ENCODE measurements at regions not wholly inside any gene's neighbourhood (a gene's known extent, or its start where the extent isn't known, plus 50 kb on each side); places are given as distances from the start of the nearest gene placed in this dataset.
A peak's percentile ranks its signal among the peaks of the same experiment; 100 is the strongest.

- no peak for DNase-seq (ENCODE audit: low read depth)
- TF ChIP-seq CTCF (conservative IDR thresholded peaks at IDR 0.05; ENCODE audit: low read depth, low read length): no peak
- H3K4me3 ChIP-seq (ENCODE audit: low read depth, low read length): no peak overlapping the region
Observed at GRCh38 chr15:97592778-97593177, 367.7 kb upstream of the ARRDC4 start.

- no peak for TF ChIP-seq CTCF (conservative IDR thresholded peaks at IDR 0.05; ENCODE audit: low read depth, low read length)
- no peak for DNase-seq (ENCODE audit: low read depth)
- no peak overlapping the region for H3K4me3 ChIP-seq (ENCODE audit: low read depth, low read length)
Observed at GRCh38 chr15:97597801-97598200, 362.7 kb upstream of the ARRDC4 start.

- no peak overlapping the region for H3K4me3 ChIP-seq (ENCODE audit: low read depth, low read length)
- TF ChIP-seq CTCF (conservative IDR thresholded peaks at IDR 0.05; ENCODE audit: low read depth, low read length): no peak
- peak; percentile 0 for DNase-seq (ENCODE audit: low read depth)
Observed at GRCh38 chr15:97598353-97598798, 362.1 kb upstream of the ARRDC4 start.

- DNase-seq (ENCODE audit: low read depth): no peak
- TF ChIP-seq CTCF (conservative IDR thresholded peaks at IDR 0.05; ENCODE audit: low read depth, low read length): no peak
- H3K4me3 ChIP-seq (ENCODE audit: low read depth, low read length): no peak overlapping the region
Observed at GRCh38 chr15:97600190-97600589, 360.3 kb upstream of the ARRDC4 start.

- DNase-seq (ENCODE audit: low read depth): no peak
- no peak overlapping the region for H3K4me3 ChIP-seq (ENCODE audit: low read depth, low read length)
- TF ChIP-seq CTCF (conservative IDR thresholded peaks at IDR 0.05; ENCODE audit: low read depth, low read length): no peak
Observed at GRCh38 chr15:97604677-97605076, 355.8 kb upstream of the ARRDC4 start.

GRCh38 chr15:97615114-97615513 lies 345.4 kb upstream of the ARRDC4 start:
- no peak overlapping the region for H3K4me3 ChIP-seq (ENCODE audit: low read depth, low read length)
- TF ChIP-seq CTCF (conservative IDR thresholded peaks at IDR 0.05; ENCODE audit: low read depth, low read length): no peak
- no peak for DNase-seq (ENCODE audit: low read depth)

GRCh38 chr15:97623091-97623661 lies 337.3 kb upstream of the ARRDC4 start:
- no peak overlapping the region for H3K4me3 ChIP-seq (ENCODE audit: low read depth, low read length)
- no peak for DNase-seq (ENCODE audit: low read depth)
- TF ChIP-seq CTCF (conservative IDR thresholded peaks at IDR 0.05; ENCODE audit: low read depth, low read length): no peak
